H9 (cell line): ENCODE measurements at regions not wholly inside any gene's neighbourhood (a gene's known extent, or its start where the extent isn't known, plus 50 kb on each side); places are given as distances from the start of the nearest gene placed in this dataset.

Source experiments
- DNase-seq: peaks from one replicate; pipeline ENCODE4 v3.0.0-alpha.2; 2017
- H2AFZ ChIP-seq: one replicate; pipeline ENCODE4 v1.6.1; 2013; ENCODE audit warnings: mild to moderate bottlenecking, low read length, control low read depth, moderate library complexity
- H2AK5ac ChIP-seq: 2 replicates; pipeline ENCODE4 v1.6.1; 2013; ENCODE audit warnings: low read length, control low read depth, mixed read lengths; ENCODE audit not compliant: insufficient read length
- H2BK120ac ChIP-seq: one replicate; pipeline ENCODE4 v1.6.1; 2013; ENCODE audit warnings: low read depth, mild to moderate bottlenecking, low read length, control low read depth, inconsistent platforms; ENCODE audit not compliant: poor library complexity, severe bottlenecking
- H2BK12ac ChIP-seq: 2 replicates; pipeline ENCODE4 v1.6.1; 2013; ENCODE audit warnings: low read length, control low read depth, mixed read lengths, low read depth; ENCODE audit not compliant: insufficient read length
- H2BK15ac ChIP-seq: 2 replicates; pipeline ENCODE4 v1.6.1; 2013; ENCODE audit warnings: low read depth, low read length, control low read depth
- H2BK20ac ChIP-seq: one replicate; pipeline ENCODE4 v1.6.1; 2013; ENCODE audit warnings: low read depth, mild to moderate bottlenecking, low read length, control low read depth, inconsistent platforms; ENCODE audit not compliant: poor library complexity, severe bottlenecking
- H2BK5ac ChIP-seq: 2 replicates; pipeline ENCODE4 v1.6.1; 2013; ENCODE audit warnings: low read length, control low read depth, mixed read lengths; ENCODE audit not compliant: insufficient read length
- H3K14ac ChIP-seq: 2 replicates; pipeline ENCODE4 v1.6.1; 2013; ENCODE audit warnings: low read length, control low read depth; ENCODE audit not compliant: insufficient read depth
- H3K18ac ChIP-seq: 2 replicates; pipeline ENCODE4 v1.6.1; 2013; ENCODE audit warnings: low read depth, mild to moderate bottlenecking, mixed read lengths, low read length, control low read depth; ENCODE audit not compliant: insufficient read length
- H3K23ac ChIP-seq: 2 replicates; pipeline ENCODE4 v1.6.1; 2013; ENCODE audit warnings: low read length, control low read depth, mixed read lengths, low read depth; ENCODE audit not compliant: insufficient read length
- H3K23me2 ChIP-seq: 2 replicates; pipeline ENCODE4 v1.6.1; 2013; ENCODE audit warnings: low read depth, mild to moderate bottlenecking, mixed read lengths, low read length, control low read depth; ENCODE audit not compliant: insufficient read length, poor library complexity, severe bottlenecking
- H3K27ac ChIP-seq: 2 replicates; pipeline ENCODE4 v1.5.1; 2013; ENCODE audit warnings: low read length, control low read depth, mixed read lengths, low read depth; ENCODE audit not compliant: insufficient read length
- H3K27me3 ChIP-seq: 2 replicates; pipeline ENCODE4 v1.6.1; 2013; ENCODE audit warnings: low read length, control low read depth, inconsistent platforms; ENCODE audit not compliant: insufficient read depth
- H3K4ac ChIP-seq: 2 replicates; pipeline ENCODE4 v1.6.1; 2013; ENCODE audit warnings: low read depth, mild to moderate bottlenecking, control low read depth, inconsistent platforms, low read length, moderate library complexity
- H3K4me1 ChIP-seq: 2 replicates; pipeline ENCODE4 v1.6.1; 2013; ENCODE audit warnings: low read length, control low read depth, inconsistent platforms; ENCODE audit not compliant: insufficient read depth
- H3K4me2 ChIP-seq: 2 replicates; pipeline ENCODE4 v1.6.1; 2013; ENCODE audit warnings: low read length, control low read depth, mixed read lengths; ENCODE audit not compliant: insufficient read length, insufficient read depth
- H3K56ac ChIP-seq: 2 replicates; pipeline ENCODE4 v1.6.1; 2013; ENCODE audit warnings: low read depth, mild to moderate bottlenecking, mixed read lengths, low read length, control low read depth; ENCODE audit not compliant: insufficient read length
- H3K79me1 ChIP-seq: 2 replicates; pipeline ENCODE4 v1.6.1; 2013; ENCODE audit warnings: low read depth, mild to moderate bottlenecking, moderate library complexity, low read length, control low read depth, inconsistent platforms; ENCODE audit not compliant: insufficient read depth, poor library complexity, severe bottlenecking
- H3K79me2 ChIP-seq: 2 replicates; pipeline ENCODE4 v1.6.1; 2013; ENCODE audit warnings: low read length, control low read depth, inconsistent platforms; ENCODE audit not compliant: insufficient read depth
- H3K9ac ChIP-seq: 2 replicates; pipeline ENCODE4 v1.6.1; 2013; ENCODE audit warnings: low read length, control low read depth, mixed read lengths; ENCODE audit not compliant: insufficient read length; ENCODE audit errors: extremely low read depth
- H3K9me3 ChIP-seq: one replicate; pipeline ENCODE4 v1.6.1; 2013; ENCODE audit warnings: low read depth, low read length, inconsistent platforms; ENCODE audit not compliant: control insufficient read depth
- H3T11ph ChIP-seq: one replicate; pipeline ENCODE4 v1.6.1; 2013; ENCODE audit warnings: mild to moderate bottlenecking, low read length, control low read depth, inconsistent platforms
- H4K20me1 ChIP-seq: one replicate; pipeline ENCODE4 v1.6.1; 2013; ENCODE audit not compliant: control insufficient read depth, insufficient read length, insufficient read depth
- H4K5ac ChIP-seq: 2 replicates; pipeline ENCODE4 v1.6.1; 2013; ENCODE audit warnings: low read depth, mild to moderate bottlenecking, mixed read lengths, low read length, control low read depth; ENCODE audit not compliant: insufficient read length
- H4K8ac ChIP-seq: replicated peaks from 2 replicates; pipeline ENCODE4 v1.6.1; 2013; ENCODE audit warnings: low read length, control low read depth, mixed read lengths, low read depth; ENCODE audit not compliant: insufficient read length
- H4K91ac ChIP-seq: 2 replicates; pipeline ENCODE4 v1.6.1; 2013; ENCODE audit warnings: low read depth, mild to moderate bottlenecking, moderate library complexity, mixed read lengths, low read length, control low read depth; ENCODE audit not compliant: insufficient read length
- H3K27ac Mint-ChIP-seq, 3 experiments: 2 replicates in 2 of 3; 3 replicates in 1 of 3; pipeline ENCODE4 v1.8.0; 2020 to 2021; ENCODE audit warnings: mixed read lengths in 3 of 3, mild to moderate bottlenecking in 1 of 3, moderate library complexity in 1 of 3
- H3K27me3 Mint-ChIP-seq: 2 replicates; pipeline ENCODE4 v1.8.0; 2021; ENCODE audit warnings: low read depth, mild to moderate bottlenecking, moderate library complexity, mixed read lengths
- H3K36me3 Mint-ChIP-seq, 3 experiments: 2 replicates in 2 of 3; 3 replicates in 1 of 3; pipeline ENCODE4 v1.8.0; 2020 to 2021; ENCODE audit warnings: low read depth in 3 of 3, mixed read lengths in 3 of 3; ENCODE audit not compliant: insufficient read depth in 1 of 3
- H3K4me1 Mint-ChIP-seq, 2 experiments: 2 replicates each; pipeline ENCODE4 v1.8.0; 2020; ENCODE audit warnings: mixed read lengths in 2 of 2
- H3K4me3 Mint-ChIP-seq, 2 experiments: 2 replicates in 1 of 2; 3 replicates in 1 of 2; pipeline ENCODE4 v1.8.0; 2020 to 2021; ENCODE audit warnings: mild to moderate bottlenecking in 2 of 2, mixed read lengths in 2 of 2, moderate library complexity in 1 of 2
- H3K9me3 Mint-ChIP-seq, 2 experiments: 2 replicates in 1 of 2; 3 replicates in 1 of 2; pipeline ENCODE4 v1.8.0; 2020; ENCODE audit warnings: mild to moderate bottlenecking in 2 of 2, mixed read lengths in 2 of 2, moderate library complexity in 1 of 2
- CTCF ChIP-seq: fragments of 200-600 bp; sonication (generic); conservative IDR thresholded peaks from 3 replicates; pipeline ENCODE4 v1.8.0; 2021; ENCODE audit warnings: antibody characterized with exemption, mild to moderate bottlenecking
- WGBS: extraction: QIAGEN DNeasy Blood & Tissue Kit; methylation state at CpG from one replicate; pipeline ENCODE4 v1.1.7; 2013; ENCODE audit warnings: missing lambda C conversion rate, low lambda C conversion rate, mixed read lengths; ENCODE audit not compliant: insufficient read length; ENCODE audit errors: extremely low coverage; 5-methylcytosine and 5-hydroxymethylcytosine counted together

DNA sequence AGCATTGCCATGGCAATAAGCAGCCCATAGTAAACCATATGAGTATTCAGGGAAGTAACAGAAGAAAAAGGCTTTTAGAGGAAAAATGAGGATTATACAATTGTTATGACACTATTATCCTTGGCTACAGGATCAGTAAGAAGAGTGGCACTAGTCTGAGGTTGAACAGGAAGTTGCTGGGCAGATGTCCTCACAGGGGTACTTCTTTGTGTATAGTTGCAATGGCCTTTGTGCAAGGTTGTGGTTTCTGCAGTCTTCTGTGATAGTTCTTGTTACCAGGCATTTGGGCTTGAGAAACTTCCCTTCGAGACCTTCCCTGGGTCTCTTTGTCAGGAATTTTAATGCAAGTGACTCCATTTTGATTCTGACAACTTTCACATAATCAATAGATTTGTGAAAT, 100.6 kb upstream of the ATP11B start:
- H4K91ac ChIP-seq: no peak overlapping the region
- Mint-ChIP-seq H3K27ac (no peak overlapping the region), H3K27me3 (no peaks in the 10 kb centered on the region), H3K9me3 (no peaks in the 10 kb centered on the region), H3K4me3 (no peak overlapping the region), H3K36me3 (no peaks in the 10 kb centered on the region), H3K4me1 (no peaks in the 10 kb centered on the region)
- no peak overlapping the region for H3K9ac ChIP-seq
- no peak overlapping the region for H3K23ac ChIP-seq
- no peak overlapping the region for H4K5ac ChIP-seq
- H2AFZ ChIP-seq: no peak overlapping the region
- H3K79me1 ChIP-seq: no peaks in the 10 kb centered on the region
- H2AK5ac ChIP-seq: no peak overlapping the region
- H3K27ac ChIP-seq: no peak overlapping the region
- H2BK20ac ChIP-seq: no peak overlapping the region
- H3K56ac ChIP-seq: no peak overlapping the region
- H3K4me1 ChIP-seq: no peaks in the 10 kb centered on the region
- H4K8ac ChIP-seq: no peak overlapping the region
- no peaks in the 10 kb centered on the region for H4K20me1 ChIP-seq
- H2BK15ac ChIP-seq: no peak overlapping the region
- H2BK5ac ChIP-seq: no peak overlapping the region
- H3K27me3 ChIP-seq: no peaks in the 10 kb centered on the region
- no CpG with 5 or more reads among the region's 1 CpG for WGBS
- no peaks in the 10 kb centered on the region for H3K23me2 ChIP-seq
- no peak overlapping the region for H3K4me2 ChIP-seq
- no peak overlapping the region for H3K14ac ChIP-seq
- H3K9me3 ChIP-seq: no peaks in the 10 kb centered on the region
- no peak overlapping the region for H3T11ph ChIP-seq
- DNase-seq: no peak
- no peak overlapping the region for H2BK12ac ChIP-seq
- no peaks in the 10 kb centered on the region for H3K79me2 ChIP-seq
- TF ChIP-seq CTCF: no peak
- no peak overlapping the region for H2BK120ac ChIP-seq
- H3K4ac ChIP-seq: no peak overlapping the region
- no peak overlapping the region for H3K18ac ChIP-seq
